ENCODE measurements at regions not wholly inside any gene's neighbourhood (a gene's known extent, or its start where the extent isn't known, plus 50 kb on each side); places are given as distances from the start of the nearest gene placed in this dataset.

DNA sequence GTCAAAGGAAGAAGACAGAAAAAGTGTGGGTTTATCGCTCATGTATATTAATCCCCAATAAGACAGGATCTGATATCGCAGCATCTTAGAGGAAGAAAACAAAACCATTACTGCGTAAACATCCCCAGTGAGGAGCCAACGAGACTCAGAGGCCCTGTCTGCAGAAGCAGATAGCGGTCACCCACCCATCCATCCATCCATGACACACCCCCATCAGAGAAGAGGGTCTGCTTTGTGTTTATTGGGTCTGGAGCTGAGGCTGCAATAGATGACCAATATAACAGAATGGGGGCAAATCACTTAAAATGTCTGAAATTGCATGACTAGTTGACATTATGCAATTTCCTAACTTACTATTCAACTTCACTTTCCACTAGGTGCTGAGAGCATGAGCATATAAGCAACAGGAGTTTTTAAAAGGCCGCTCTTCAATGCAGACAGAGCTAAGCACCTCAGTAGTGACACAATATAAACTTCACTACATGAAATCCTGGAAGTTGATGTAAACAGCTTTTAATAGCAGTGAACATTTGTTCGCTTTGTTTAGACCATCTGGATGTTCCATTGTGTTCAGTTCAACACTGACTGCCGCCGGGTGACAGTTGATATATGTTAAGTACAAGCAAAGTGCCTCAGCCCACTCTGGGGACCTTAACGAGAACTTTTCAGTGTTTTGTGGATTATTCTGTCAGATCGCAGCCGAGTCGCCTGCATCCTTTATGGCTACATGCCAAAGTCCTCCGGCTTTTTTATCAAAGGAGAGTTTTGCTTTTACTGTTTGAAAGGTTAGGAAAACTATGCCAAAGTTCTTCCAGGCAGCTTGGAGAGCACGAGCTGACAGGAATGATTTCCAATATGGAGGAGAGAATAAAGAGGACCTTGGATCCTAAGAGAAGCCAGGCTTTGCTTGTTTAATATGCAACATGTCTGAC, 167.5 kb downstream of the ZNF281 start:
- TF ChIP-seq, protein P1, sequence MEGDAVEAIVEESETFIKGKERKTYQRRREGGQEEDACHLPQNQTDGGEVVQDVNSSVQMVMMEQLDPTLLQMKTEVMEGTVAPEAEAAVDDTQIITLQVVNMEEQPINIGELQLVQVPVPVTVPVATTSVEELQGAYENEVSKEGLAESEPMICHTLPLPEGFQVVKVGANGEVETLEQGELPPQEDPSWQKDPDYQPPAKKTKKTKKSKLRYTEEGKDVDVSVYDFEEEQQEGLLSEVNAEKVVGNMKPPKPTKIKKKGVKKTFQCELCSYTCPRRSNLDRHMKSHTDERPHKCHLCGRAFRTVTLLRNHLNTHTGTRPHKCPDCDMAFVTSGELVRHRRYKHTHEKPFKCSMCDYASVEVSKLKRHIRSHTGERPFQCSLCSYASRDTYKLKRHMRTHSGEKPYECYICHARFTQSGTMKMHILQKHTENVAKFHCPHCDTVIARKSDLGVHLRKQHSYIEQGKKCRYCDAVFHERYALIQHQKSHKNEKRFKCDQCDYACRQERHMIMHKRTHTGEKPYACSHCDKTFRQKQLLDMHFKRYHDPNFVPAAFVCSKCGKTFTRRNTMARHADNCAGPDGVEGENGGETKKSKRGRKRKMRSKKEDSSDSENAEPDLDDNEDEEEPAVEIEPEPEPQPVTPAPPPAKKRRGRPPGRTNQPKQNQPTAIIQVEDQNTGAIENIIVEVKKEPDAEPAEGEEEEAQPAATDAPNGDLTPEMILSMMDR (IDR thresholded peaks at IDR 0.05; ENCODE audit: insufficient read depth, low read depth, low read length): no peak
- TF ChIP-seq EZH2 (IDR thresholded peaks at IDR 0.05; ENCODE audit: insufficient read depth, low read length): no peak

All from astrocyte (in vitro differentiated cells and primary cell).